GM06990 (cell line): ENCODE measurements at regions not wholly inside any gene's neighbourhood (a gene's known extent, or its start where the extent isn't known, plus 50 kb on each side); places are given as distances from the start of the nearest gene placed in this dataset.

Experiments used
- DNase-seq: peaks from one replicate; pipeline ENCODE4 v3.0.0-alpha.2; 2011; ENCODE audit not compliant: insufficient read length; ENCODE audit errors: extremely low read depth
- H3K27me3 ChIP-seq: replicated peaks from 2 replicates; pipeline ENCODE4 v1.6.0; 2011; ENCODE audit warnings: low read length; ENCODE audit not compliant: control insufficient read depth, insufficient read depth
- H3K36me3 ChIP-seq: 2 replicates; pipeline ENCODE4 v1.5.1; 2011; ENCODE audit warnings: low read length; ENCODE audit not compliant: control insufficient read depth, insufficient read depth
- H3K4me3 ChIP-seq: replicated peaks from 2 replicates; pipeline ENCODE4 v1.5.1; 2011; ENCODE audit warnings: low read depth, mild to moderate bottlenecking, control low read depth, low read length
- CTCF ChIP-seq: IDR thresholded peaks from 2 replicates; pipeline ENCODE4 v1.5.1; 2011; ENCODE audit warnings: low read length, control low read depth, mild to moderate bottlenecking, inconsistent platforms; ENCODE audit not compliant: insufficient read depth, poor library complexity, severe bottlenecking

GRCh38 chr7:10070899-10071298 lies 902.8 kb upstream of the PHF14 start:
- Histone ChIP-seq H3K36me3 (no peaks in the 10 kb centered on the region), H3K4me3 (no peak overlapping the region), H3K27me3 (no peaks in the 10 kb centered on the region)
- no peak for TF ChIP-seq CTCF
- DNase-seq = no peak

GRCh38 chr7:10075866-10076265 lies 897.8 kb upstream of the PHF14 start:
- Histone ChIP-seq H3K36me3 (no peaks in the 10 kb centered on the region), H3K27me3 (no peaks in the 10 kb centered on the region), H3K4me3 (no peak overlapping the region)
- no peak for TF ChIP-seq CTCF
- no peak for DNase-seq

GRCh38 chr7:10076660-10077300 lies 896.9 kb upstream of the PHF14 start:
- no peak for TF ChIP-seq CTCF
- no peak for DNase-seq
- Histone ChIP-seq H3K4me3 (no peak overlapping the region), H3K27me3 (no peaks in the 10 kb centered on the region), H3K36me3 (no peaks in the 10 kb centered on the region)

- Histone ChIP-seq H3K27me3 (no peaks in the 10 kb centered on the region), H3K4me3 (no peak overlapping the region), H3K36me3 (no peaks in the 10 kb centered on the region)
- TF ChIP-seq CTCF = no peak
- DNase-seq = no peak
Observed at GRCh38 chr7:10079572-10079971, 894.1 kb upstream of the PHF14 start.

GRCh38 chr7:10082896-10083295 lies 890.8 kb upstream of the PHF14 start:
- no peak for DNase-seq
- no peak for TF ChIP-seq CTCF
- H3K4me3 ChIP-seq = no peak overlapping the region
- H3K36me3 ChIP-seq = no peaks in the 10 kb centered on the region
- H3K27me3 ChIP-seq = no peaks in the 10 kb centered on the region

GRCh38 chr7:10083766-10084165 lies 889.9 kb upstream of the PHF14 start:
- no peak for TF ChIP-seq CTCF
- no peaks in the 10 kb centered on the region for H3K36me3 ChIP-seq
- no peak for DNase-seq

More at GRCh38 chr7:10083766-10084165, 889.9 kb upstream of the PHF14 start:
- no peaks in the 10 kb centered on the region for H3K27me3 ChIP-seq
- no peak overlapping the region for H3K4me3 ChIP-seq
